NCI-H1048 (cell line): ENCODE measurements at regions not wholly inside any gene's neighbourhood (a gene's known extent, or its start where the extent isn't known, plus 50 kb on each side); places are given as distances from the start of the nearest gene placed in this dataset.

Source experiments
- DNase-seq: peaks from one replicate; lab custom pipeline; 2025; lab: John Stamatoyannopoulos, UW

GRCh38 chr17:79150035-79150733, 75.6 kb downstream of the ENGASE start:
- DNase-seq: no peak

GRCh38 chr17:79148584-79148983, 74.0 kb downstream of the ENGASE start:
- DNase-seq: no peak

- no peak for DNase-seq
Observed at GRCh38 chr17:79147746-79148506, 73.3 kb downstream of the ENGASE start.

- no peak for DNase-seq
Observed at GRCh38 chr17:79146562-79146961, 71.9 kb downstream of the ENGASE start.

- no peak for DNase-seq
Observed at GRCh38 chr17:79145548-79145947, 70.9 kb downstream of the ENGASE start.

- no peak for DNase-seq
Observed at GRCh38 chr17:79144133-79144532, 69.5 kb downstream of the ENGASE start.

- DNase-seq: no peak
Observed at GRCh38 chr17:79142375-79142774, 67.8 kb downstream of the ENGASE start.

- no peak for DNase-seq
Observed at GRCh38 chr17:79141578-79142355, 67.1 kb downstream of the ENGASE start.

- no peak for DNase-seq
Observed at GRCh38 chr17:79138826-79139225, 64.2 kb downstream of the ENGASE start.

- no peak for DNase-seq
Observed at GRCh38 chr17:79137789-79138165, 63.2 kb downstream of the ENGASE start.

GRCh38 chr17:79137015-79137788, 62.6 kb downstream of the ENGASE start:
- DNase-seq: no peak

GRCh38 chr17:79136596-79136995, 62.0 kb downstream of the ENGASE start:
- no peak for DNase-seq
